IPS-20b (cell line): ENCODE measurements at regions not wholly inside any gene's neighbourhood (a gene's known extent, or its start where the extent isn't known, plus 50 kb on each side); places are given as distances from the start of the nearest gene placed in this dataset.

Source experiments
- H3K27ac ChIP-seq: one replicate; pipeline ENCODE4 v1.5.1; 2013; ENCODE audit warnings: low read length
- H3K27me3 ChIP-seq: 2 replicates; pipeline ENCODE4 v1.6.1; 2013; ENCODE audit warnings: mild to moderate bottlenecking, low read length, inconsistent platforms; ENCODE audit not compliant: insufficient read depth
- H3K36me3 ChIP-seq: 2 replicates; pipeline ENCODE4 v1.6.1; 2013; ENCODE audit warnings: low read depth, mild to moderate bottlenecking, inconsistent platforms, low read length, moderate library complexity; ENCODE audit not compliant: insufficient read depth
- H3K4me1 ChIP-seq: 2 replicates; pipeline ENCODE4 v1.6.1; 2013; ENCODE audit warnings: mild to moderate bottlenecking, control low read depth, inconsistent platforms, low read length, moderate library complexity; ENCODE audit not compliant: insufficient read depth
- H3K4me3 ChIP-seq: 2 replicates; pipeline ENCODE4 v1.5.1; 2013; ENCODE audit warnings: mild to moderate bottlenecking, low read length, inconsistent platforms
- H3K9ac ChIP-seq: 2 replicates; pipeline ENCODE4 v1.6.1; 2013; ENCODE audit warnings: low read depth, mild to moderate bottlenecking, inconsistent platforms, low read length, moderate library complexity
- H3K9me3 ChIP-seq: 2 replicates; pipeline ENCODE4 v1.6.1; 2013; ENCODE audit warnings: mild to moderate bottlenecking, low read depth, low read length, inconsistent platforms; ENCODE audit not compliant: insufficient read depth

GRCh38 chr10:80909254-80909653 lies 371.6 kb downstream of the SH2D4B start:
- Histone ChIP-seq H3K36me3 (no peaks in the 10 kb centered on the region), H3K4me3 (no peak overlapping the region), H3K9ac (no peak overlapping the region), H3K4me1 (no peaks in the 10 kb centered on the region), H3K27ac (no peak overlapping the region), H3K9me3 (no peaks in the 10 kb centered on the region), H3K27me3 (no peaks in the 10 kb centered on the region)

- Histone ChIP-seq H3K36me3 (no peaks in the 10 kb centered on the region), H3K9me3 (no peaks in the 10 kb centered on the region), H3K9ac (no peak overlapping the region), H3K27me3 (no peaks in the 10 kb centered on the region), H3K4me1 (no peaks in the 10 kb centered on the region), H3K4me3 (no peak overlapping the region), H3K27ac (no peak overlapping the region)
These were observed 379.9 kb downstream of the SH2D4B start for GRCh38 chr10:80917636-80918035.

- H3K27me3 ChIP-seq = no peaks in the 10 kb centered on the region
- no peak overlapping the region for H3K4me3 ChIP-seq
- peaks cover 6% of the 10 kb centered on the region; the same call in 1 of the 2 replicates for H3K4me1 ChIP-seq
- no peaks in the 10 kb centered on the region for H3K36me3 ChIP-seq
- no peak overlapping the region for H3K27ac ChIP-seq
- H3K9me3 ChIP-seq = no peaks in the 10 kb centered on the region
- no peak overlapping the region for H3K9ac ChIP-seq
These were observed 383.3 kb downstream of the SH2D4B start for GRCh38 chr10:80921032-80921431.

- Histone ChIP-seq H3K4me1 (peaks cover 35% of the 10 kb centered on the region; the same call in 1 of the 2 replicates), H3K9me3 (no peaks in the 10 kb centered on the region), H3K4me3 (no peak overlapping the region), H3K27ac (no peak overlapping the region), H3K27me3 (no peaks in the 10 kb centered on the region), H3K9ac (no peak overlapping the region), H3K36me3 (no peaks in the 10 kb centered on the region)
These were observed 386.6 kb downstream of the SH2D4B start for GRCh38 chr10:80924063-80924952.

GRCh38 chr10:80927419-80928078 lies 389.8 kb downstream of the SH2D4B start:
- Histone ChIP-seq H3K4me1 (peaks cover 36% of the 10 kb centered on the region; the same call in 1 of the 2 replicates), H3K27ac (no peak overlapping the region), H3K9me3 (no peaks in the 10 kb centered on the region), H3K36me3 (no peaks in the 10 kb centered on the region), H3K9ac (peak overlapping the region; percentile 47; the same call in 1 of the 2 replicates), H3K27me3 (no peaks in the 10 kb centered on the region), H3K4me3 (0 out of 2 replicates have a peak overlapping the region, but pooled peaks have one; percentile 1)

GRCh38 chr10:80938903-80939302 lies 401.2 kb downstream of the SH2D4B start:
- H3K27me3 ChIP-seq = no peaks in the 10 kb centered on the region
- H3K9ac ChIP-seq = no peak overlapping the region
- no peaks in the 10 kb centered on the region for H3K9me3 ChIP-seq
- no peaks in the 10 kb centered on the region for H3K4me1 ChIP-seq
- H3K27ac ChIP-seq = no peak overlapping the region
- H3K4me3 ChIP-seq = no peak overlapping the region
- H3K36me3 ChIP-seq = no peaks in the 10 kb centered on the region

- no peak overlapping the region for H3K4me3 ChIP-seq
- no peaks in the 10 kb centered on the region for H3K27me3 ChIP-seq
- peaks cover 9% of the 10 kb centered on the region; the same call in 1 of the 2 replicates for H3K4me1 ChIP-seq
- no peak overlapping the region for H3K9ac ChIP-seq
- no peaks in the 10 kb centered on the region for H3K36me3 ChIP-seq
- H3K27ac ChIP-seq = no peak overlapping the region
- H3K9me3 ChIP-seq = no peaks in the 10 kb centered on the region
These were observed 407.7 kb downstream of the SH2D4B start for GRCh38 chr10:80945264-80945880.

- no peak overlapping the region for H3K9ac ChIP-seq
- no peak overlapping the region for H3K27ac ChIP-seq
- H3K4me1 ChIP-seq = peaks cover 9% of the 10 kb centered on the region; the same call in 1 of the 2 replicates
These were observed 408.4 kb downstream of the SH2D4B start for GRCh38 chr10:80946073-80946472.

GRCh38 chr10:80946957-80947726 lies 409.4 kb downstream of the SH2D4B start:
- Histone ChIP-seq H3K9ac (no peak overlapping the region), H3K27ac (no peak overlapping the region), H3K4me3 (no peak overlapping the region), H3K27me3 (no peaks in the 10 kb centered on the region), H3K4me1 (peaks cover 9% of the 10 kb centered on the region; the same call in 1 of the 2 replicates), H3K36me3 (no peaks in the 10 kb centered on the region), H3K9me3 (no peaks in the 10 kb centered on the region)

More at GRCh38 chr10:80946073-80946472, 408.4 kb downstream of the SH2D4B start:
- Histone ChIP-seq H3K36me3 (no peaks in the 10 kb centered on the region), H3K9me3 (no peaks in the 10 kb centered on the region), H3K4me3 (no peak overlapping the region), H3K27me3 (no peaks in the 10 kb centered on the region)

GRCh38 chr10:80949785-80950184 lies 412.1 kb downstream of the SH2D4B start:
- Histone ChIP-seq H3K4me3 (no peak overlapping the region), H3K4me1 (peaks cover 9% of the 10 kb centered on the region; the same call in 1 of the 2 replicates), H3K36me3 (no peaks in the 10 kb centered on the region), H3K9ac (no peak overlapping the region), H3K27me3 (no peaks in the 10 kb centered on the region), H3K9me3 (no peaks in the 10 kb centered on the region), H3K27ac (no peak overlapping the region)

- no peak overlapping the region for H3K9ac ChIP-seq
- no peaks in the 10 kb centered on the region for H3K36me3 ChIP-seq
- H3K9me3 ChIP-seq = no peaks in the 10 kb centered on the region
- no peaks in the 10 kb centered on the region for H3K27me3 ChIP-seq
- peaks cover 9% of the 10 kb centered on the region; the same call in 1 of the 2 replicates for H3K4me1 ChIP-seq
- no peak overlapping the region for H3K4me3 ChIP-seq
- H3K27ac ChIP-seq = no peak overlapping the region
These were observed 414.7 kb downstream of the SH2D4B start for GRCh38 chr10:80952436-80952835.
